ENCODE measurements at regions not wholly inside any gene's neighbourhood (a gene's known extent, or its start where the extent isn't known, plus 50 kb on each side); places are given as distances from the start of the nearest gene placed in this dataset.

DNA sequence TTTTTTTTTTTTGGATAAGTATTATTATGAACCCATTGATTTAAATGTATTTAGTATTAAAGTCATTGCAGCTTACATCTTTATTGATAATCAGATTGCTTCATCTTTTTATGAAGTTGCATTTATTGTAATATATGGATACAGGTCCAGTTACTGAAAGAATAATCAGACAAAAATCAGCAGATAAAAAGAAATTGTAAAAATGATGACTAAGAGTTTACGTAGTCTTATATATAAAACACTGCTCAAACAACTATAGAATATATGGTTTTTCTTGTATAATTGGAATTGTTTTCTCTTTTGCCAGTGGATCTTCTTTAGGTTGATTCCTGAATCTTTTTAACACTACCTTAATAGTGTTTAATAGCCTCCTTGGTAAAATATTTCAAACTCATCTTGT lies 378.3 kb downstream of the DUSP6 start:
- TF ChIP-seq EZH2 (IDR thresholded peaks at IDR 0.05; ENCODE audit: low read depth): no peak
- TF ChIP-seq, protein P1, sequence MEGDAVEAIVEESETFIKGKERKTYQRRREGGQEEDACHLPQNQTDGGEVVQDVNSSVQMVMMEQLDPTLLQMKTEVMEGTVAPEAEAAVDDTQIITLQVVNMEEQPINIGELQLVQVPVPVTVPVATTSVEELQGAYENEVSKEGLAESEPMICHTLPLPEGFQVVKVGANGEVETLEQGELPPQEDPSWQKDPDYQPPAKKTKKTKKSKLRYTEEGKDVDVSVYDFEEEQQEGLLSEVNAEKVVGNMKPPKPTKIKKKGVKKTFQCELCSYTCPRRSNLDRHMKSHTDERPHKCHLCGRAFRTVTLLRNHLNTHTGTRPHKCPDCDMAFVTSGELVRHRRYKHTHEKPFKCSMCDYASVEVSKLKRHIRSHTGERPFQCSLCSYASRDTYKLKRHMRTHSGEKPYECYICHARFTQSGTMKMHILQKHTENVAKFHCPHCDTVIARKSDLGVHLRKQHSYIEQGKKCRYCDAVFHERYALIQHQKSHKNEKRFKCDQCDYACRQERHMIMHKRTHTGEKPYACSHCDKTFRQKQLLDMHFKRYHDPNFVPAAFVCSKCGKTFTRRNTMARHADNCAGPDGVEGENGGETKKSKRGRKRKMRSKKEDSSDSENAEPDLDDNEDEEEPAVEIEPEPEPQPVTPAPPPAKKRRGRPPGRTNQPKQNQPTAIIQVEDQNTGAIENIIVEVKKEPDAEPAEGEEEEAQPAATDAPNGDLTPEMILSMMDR (conservative IDR thresholded peaks at IDR 0.05): no peak
- Histone ChIP-seq H3F3A (ENCODE audit: insufficient read depth, low read depth) (no peaks in the 10 kb centered on the region), H3K9me3 (ENCODE audit: insufficient read depth, low read depth) (no peaks in the 10 kb centered on the region), H3K4me3 (no peak overlapping the region), H3K9me2 (ENCODE audit: insufficient read depth) (no peaks in the 10 kb centered on the region), H4K20me1 (ENCODE audit: insufficient read depth) (no peaks in the 10 kb centered on the region), H3K79me2 (ENCODE audit: low read depth) (no peaks in the 10 kb centered on the region), H2AFZ (no peak overlapping the region), H3K4me1 (replicated peaks; ENCODE audit: insufficient read depth) (no peaks in the 10 kb centered on the region), H3K27ac (no peak overlapping the region), H3K27me3 (ENCODE audit: insufficient read depth, low read depth) (no peaks in the 10 kb centered on the region), H3K36me3 (ENCODE audit: low read depth) (no peaks in the 10 kb centered on the region), H3K4me2 (no peak overlapping the region)
- no TSS peak for BruUV-seq (replicated peaks)
- CTCF ChIA-PET: no interaction called here
- DNase-seq: no peak
- intact Hi-C loops (cut with micrococcal nuclease; ENCODE audit: unreplicated experiment): no loop called here
- POLR2A ChIA-PET (ENCODE audit: unreplicated experiment): interaction anchor here (0.6 kb wide), 2 partner anchors 18 to 395 kb away, joined by 3 to 5 read pairs; no protein-coding TSS in a partner anchor

DNA sequence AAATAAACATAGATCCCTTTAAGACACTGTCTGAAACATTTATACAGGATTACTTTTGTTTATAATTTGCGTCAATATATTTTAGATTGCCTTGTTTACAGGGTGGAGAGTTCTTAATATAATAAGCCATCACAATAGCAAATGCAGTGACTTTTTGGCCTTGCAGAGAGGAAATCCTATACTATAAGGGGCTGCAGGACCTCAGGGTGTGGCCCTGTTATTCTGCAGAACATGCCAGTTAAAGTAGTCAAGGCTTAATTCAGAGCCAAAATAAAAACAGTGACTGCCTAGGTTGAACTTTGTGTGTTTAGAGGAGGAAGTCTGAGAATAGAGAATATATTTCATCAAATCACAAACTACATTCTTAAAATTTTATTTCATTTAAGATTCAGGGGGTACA lies 381.6 kb downstream of the DUSP6 start:
- ChIA-PET POLR2A (ENCODE audit: unreplicated experiment) (no interaction called here), CTCF (no interaction called here)
- no peaks in the 10 kb centered on the region; the same call in 1 of the 2 replicates for H3K9me3 ChIP-seq (ENCODE audit: insufficient read depth, low read depth)
- H3K4me2 ChIP-seq: no peak overlapping the region
- BruUV-seq (replicated peaks): no TSS peak
- H4K20me1 ChIP-seq (ENCODE audit: insufficient read depth): no peaks in the 10 kb centered on the region
- H3F3A ChIP-seq (ENCODE audit: insufficient read depth, low read depth): no peaks in the 10 kb centered on the region
- no peak overlapping the region for H3K4me3 ChIP-seq
- no peaks in the 10 kb centered on the region for H3K79me2 ChIP-seq (ENCODE audit: low read depth)
- no peak overlapping the region for H3K27ac ChIP-seq
- DNase-seq: no peak
- intact Hi-C loops (cut with micrococcal nuclease; ENCODE audit: unreplicated experiment): no loop called here
- H3K4me1 ChIP-seq (replicated peaks; ENCODE audit: insufficient read depth): no peaks in the 10 kb centered on the region
- TF ChIP-seq, protein P1 (conservative IDR thresholded peaks at IDR 0.05): no peak
- no peak for TF ChIP-seq EZH2 (IDR thresholded peaks at IDR 0.05; ENCODE audit: low read depth)
- no peaks in the 10 kb centered on the region for H3K36me3 ChIP-seq (ENCODE audit: low read depth)
- H3K9me2 ChIP-seq (ENCODE audit: insufficient read depth): no peaks in the 10 kb centered on the region
- peak overlapping the region; percentile 63; the same call in 1 of the 2 replicates for H2AFZ ChIP-seq
- no peaks in the 10 kb centered on the region for H3K27me3 ChIP-seq (ENCODE audit: insufficient read depth, low read depth)

DNA sequence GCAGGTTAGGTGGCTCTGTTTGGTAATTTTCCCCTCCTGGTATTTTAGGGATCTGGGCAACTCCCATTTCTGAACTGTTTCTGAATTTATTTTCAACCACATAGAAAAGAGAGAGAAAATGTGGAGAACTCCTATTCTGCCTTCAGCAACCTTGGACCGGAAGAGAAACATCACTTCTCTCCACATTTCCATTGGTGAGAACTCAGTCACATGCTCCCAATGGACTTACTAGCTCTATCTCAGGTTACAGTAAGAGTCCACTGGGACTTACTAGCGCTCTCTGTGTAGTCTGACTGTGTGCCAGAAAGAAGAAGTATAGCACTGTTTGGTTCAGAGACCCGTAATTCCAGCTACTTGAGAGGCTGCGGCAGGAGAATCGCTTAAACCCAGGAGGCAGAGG lies 383.2 kb downstream of the DUSP6 start:
- Histone ChIP-seq H3K79me2 (ENCODE audit: low read depth) (no peaks in the 10 kb centered on the region), H2AFZ (0 out of 2 replicates have a peak overlapping the region, but pooled peaks have one; percentile 51), H3K4me2 (no peak overlapping the region), H3K9me3 (ENCODE audit: insufficient read depth, low read depth) (no peaks in the 10 kb centered on the region; the same call in 1 of the 2 replicates), H3F3A (ENCODE audit: insufficient read depth, low read depth) (no peaks in the 10 kb centered on the region), H3K27me3 (ENCODE audit: insufficient read depth, low read depth) (no peaks in the 10 kb centered on the region), H3K36me3 (ENCODE audit: low read depth) (no peaks in the 10 kb centered on the region), H3K27ac (no peak overlapping the region), H3K4me3 (no peak overlapping the region), H3K9me2 (ENCODE audit: insufficient read depth) (no peaks in the 10 kb centered on the region), H3K4me1 (replicated peaks; ENCODE audit: insufficient read depth) (no peaks in the 10 kb centered on the region), H4K20me1 (ENCODE audit: insufficient read depth) (no peaks in the 10 kb centered on the region)
- TF ChIP-seq EZH2 (IDR thresholded peaks at IDR 0.05; ENCODE audit: low read depth): no peak
- TF ChIP-seq, protein P1 (conservative IDR thresholded peaks at IDR 0.05): no peak
- intact Hi-C loops (cut with micrococcal nuclease; ENCODE audit: unreplicated experiment): no loop called here
- ChIA-PET CTCF (no interaction called here), POLR2A (ENCODE audit: unreplicated experiment) (no interaction called here)
- BruUV-seq (replicated peaks): no TSS peak
- no peak for DNase-seq
